ENCODE measurements at regions not wholly inside any gene's neighbourhood (a gene's known extent, or its start where the extent isn't known, plus 50 kb on each side); places are given as distances from the start of the nearest gene placed in this dataset.
A peak's percentile ranks its signal among the peaks of the same experiment; 100 is the strongest.
"Not testable (repeated sequence)": the region's sequence is repeated elsewhere in the genome, so short reads cannot be mapped to it uniquely, and the experiment has no call there.

- DNase-seq (ENCODE audit: low spot score), result no peak
Observed at GRCh38 chr3:193119926-193120325, 121.1 kb upstream of the PLAAT1 start.

- DNase-seq (ENCODE audit: low spot score), result peak; percentile 73
Observed at GRCh38 chr3:193124861-193125260, 116.2 kb upstream of the PLAAT1 start.

DNA sequence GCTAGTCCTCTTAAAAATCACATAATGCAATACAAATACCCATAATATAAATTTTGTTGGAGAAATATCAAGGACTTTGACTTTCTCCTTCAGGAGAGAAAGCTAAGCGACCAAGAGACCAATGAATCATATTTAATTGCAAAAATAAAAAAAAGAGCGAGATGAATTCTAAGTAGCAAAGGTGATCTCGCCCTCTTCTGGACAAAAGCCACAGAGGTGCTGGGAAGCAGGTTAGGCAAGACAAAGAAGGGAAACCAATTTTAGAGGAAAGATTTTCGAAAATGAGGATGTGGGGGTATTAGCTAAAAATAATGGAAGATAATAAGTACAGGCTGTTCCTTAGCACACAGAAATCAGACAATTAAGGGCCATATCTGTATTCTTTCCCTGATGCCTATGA, 111.4 kb upstream of the PLAAT1 start:
- DNase-seq (ENCODE audit: low spot score), result no peak

- DNase-seq (ENCODE audit: low spot score), result no peak
Observed at GRCh38 chr3:193130576-193130975, 110.4 kb upstream of the PLAAT1 start.

DNA sequence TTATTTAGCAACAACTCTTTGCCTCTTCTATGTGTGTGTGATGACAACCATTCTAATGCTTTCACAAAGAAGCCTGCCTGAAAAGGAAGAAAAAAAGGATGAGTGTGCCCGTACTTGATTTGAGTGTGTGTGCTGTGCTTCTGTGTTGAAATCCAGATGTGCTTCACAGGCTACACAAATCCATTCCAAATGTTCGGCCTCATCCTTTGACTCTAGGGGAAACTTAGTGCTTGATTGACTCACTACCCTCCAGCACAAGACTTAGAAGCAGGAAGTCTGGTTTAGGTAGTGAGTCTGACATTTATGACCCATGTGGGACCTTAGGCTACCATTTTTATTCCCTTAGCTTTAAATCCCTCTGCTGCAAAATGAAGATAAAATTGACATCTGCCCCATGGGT, 108.8 kb upstream of the PLAAT1 start:
- DNase-seq (ENCODE audit: low spot score), result no peak

- peak; percentile 16 for DNase-seq (ENCODE audit: low spot score)
Observed at GRCh38 chr3:193132964-193133363, 108.1 kb upstream of the PLAAT1 start.

DNA sequence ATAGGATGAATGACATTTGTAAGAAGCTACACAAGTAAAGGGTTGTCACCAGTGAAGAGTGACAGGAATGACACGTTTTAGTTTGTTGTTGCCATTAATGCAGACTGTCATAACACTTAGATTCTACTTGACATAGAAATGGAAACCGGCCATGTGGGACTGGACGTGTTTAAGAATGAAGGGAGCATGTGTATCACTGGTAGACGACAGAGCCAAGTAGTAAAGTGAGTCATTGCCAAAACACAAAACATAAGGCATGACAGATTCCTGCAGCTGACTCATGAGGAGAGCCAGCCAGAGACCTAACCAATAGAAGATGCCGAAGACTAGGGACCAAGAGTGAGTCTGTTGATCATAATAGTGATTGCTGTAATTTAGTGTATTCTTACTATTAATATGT, 106.2 kb upstream of the PLAAT1 start:
- DNase-seq (ENCODE audit: low spot score), result peak; percentile 66

GRCh38 chr3:193140381-193140780, 100.6 kb upstream of the PLAAT1 start:
- DNase-seq (ENCODE audit: low spot score), result peak; percentile 0

GRCh38 chr3:193145248-193145647, 95.8 kb upstream of the PLAAT1 start:
- no peak for DNase-seq (ENCODE audit: low spot score)

- no peak for DNase-seq (ENCODE audit: low spot score)
Observed at GRCh38 chr3:193148688-193149473, 92.1 kb upstream of the PLAAT1 start.

- no peak for DNase-seq (ENCODE audit: low spot score)
Observed at GRCh38 chr3:193149998-193150397, 91.0 kb upstream of the PLAAT1 start.

DNA sequence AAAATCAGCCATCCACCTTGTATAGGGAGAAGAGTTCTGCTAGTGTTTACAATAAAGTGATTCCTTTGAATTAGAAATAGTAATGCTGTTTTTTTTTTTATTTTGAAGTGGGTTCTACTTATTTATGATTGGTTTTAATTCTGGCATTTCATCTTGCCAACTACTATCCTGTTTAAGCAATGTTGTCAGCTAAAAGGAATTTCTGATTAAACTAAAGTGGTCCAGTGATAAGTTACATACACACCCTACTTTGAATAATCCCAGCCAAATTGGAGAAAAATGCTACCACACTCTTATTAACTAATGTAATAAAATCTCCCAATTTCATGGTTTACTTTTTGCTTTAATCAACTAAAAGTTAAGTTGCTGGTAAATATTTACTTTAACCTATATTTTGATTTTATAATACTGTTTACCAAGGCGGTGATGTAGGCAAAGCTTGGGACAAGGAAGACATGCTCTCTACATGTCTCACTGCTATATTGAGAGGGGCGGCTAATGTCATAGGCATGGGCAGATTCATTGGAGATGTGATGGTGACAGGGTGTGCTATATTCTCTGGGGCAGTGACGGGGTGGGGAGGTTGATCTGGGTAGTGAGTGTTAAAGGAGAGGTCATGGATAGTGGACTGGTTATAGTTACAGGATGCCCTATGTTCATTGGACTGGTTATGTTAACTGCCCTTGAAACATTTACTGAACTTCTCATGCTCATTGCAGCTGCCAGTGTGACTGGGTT, 85.8 kb upstream of the PLAAT1 start:
- not testable (repeated sequence) for DNase-seq (ENCODE audit: low spot score)

DNA sequence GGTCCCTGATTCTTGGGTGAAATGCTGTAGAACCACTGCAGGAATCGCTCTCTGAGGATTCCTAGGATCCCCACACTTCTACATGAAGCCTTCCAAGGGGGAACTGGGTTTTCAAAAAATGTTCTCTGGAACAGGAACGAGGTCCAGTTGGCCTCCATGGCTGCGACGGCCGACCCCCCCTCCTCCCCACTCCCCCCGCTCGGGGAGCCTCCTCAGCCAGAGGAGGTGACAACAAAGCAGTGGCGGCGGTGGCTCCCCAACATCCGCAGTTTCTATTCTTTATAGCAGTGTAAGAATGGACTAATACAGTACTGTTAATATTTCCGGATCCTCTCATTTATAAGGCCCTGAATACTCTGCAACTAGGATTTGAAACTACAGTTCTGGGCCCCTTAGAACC, 84.0 kb upstream of the PLAAT1 start:
- DNase-seq (ENCODE audit: low spot score), result no peak

DNA sequence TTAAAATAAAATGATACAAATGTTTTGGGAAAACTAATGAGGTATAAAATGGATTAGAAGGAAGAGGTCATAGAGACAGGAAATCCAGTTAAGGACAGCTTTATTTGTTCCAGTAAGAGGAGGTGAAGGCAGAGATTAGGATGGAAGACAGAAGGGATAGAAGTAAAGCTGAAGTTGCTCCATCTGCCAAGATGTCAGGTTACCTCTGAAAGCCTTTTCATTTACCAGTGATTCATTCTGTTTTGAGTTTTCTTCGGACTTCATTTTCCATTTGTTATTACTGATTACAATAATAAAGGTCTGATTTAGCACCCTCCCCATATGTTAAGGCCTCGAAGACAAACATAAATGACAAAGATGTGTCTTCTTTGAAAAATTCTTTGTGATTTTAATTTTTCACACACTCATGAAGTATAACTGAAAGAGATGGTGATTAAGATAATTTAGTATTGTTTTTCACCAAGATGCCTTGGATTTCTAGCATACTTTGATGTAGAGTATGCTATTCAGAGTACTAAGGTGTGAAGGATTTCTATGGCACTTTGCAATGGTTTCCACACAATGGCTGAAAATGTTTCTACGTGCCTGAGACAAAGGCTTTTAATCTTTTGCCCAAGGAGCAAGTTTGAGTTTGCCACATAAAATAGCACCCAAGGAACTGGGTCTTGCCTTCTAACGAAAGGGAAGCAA, 75.4 kb upstream of the PLAAT1 start:
- DNase-seq (ENCODE audit: low spot score), result no peak

DNA sequence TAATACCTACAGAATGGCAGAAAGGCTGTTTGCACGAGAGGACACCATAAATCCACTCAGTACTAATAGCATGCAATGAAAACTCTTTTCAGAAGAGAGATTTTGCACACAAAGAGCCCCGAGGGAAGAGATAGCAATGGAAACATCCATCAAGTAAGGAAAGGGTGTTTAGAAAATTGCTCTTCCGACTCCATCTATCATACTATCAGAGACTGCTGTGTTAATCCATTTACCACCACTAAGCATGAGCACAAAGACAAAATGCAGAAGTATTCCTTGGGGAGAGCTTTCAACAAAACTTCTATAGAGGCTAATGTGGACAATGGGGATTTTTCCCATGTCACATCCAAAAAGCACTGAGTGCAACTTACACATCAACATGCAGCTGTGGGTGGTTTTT, 72.1 kb upstream of the PLAAT1 start:
- DNase-seq (ENCODE audit: low spot score), result no peak

GRCh38 chr3:193174140-193174539, 66.9 kb upstream of the PLAAT1 start:
- DNase-seq (ENCODE audit: low spot score), result no peak

DNA sequence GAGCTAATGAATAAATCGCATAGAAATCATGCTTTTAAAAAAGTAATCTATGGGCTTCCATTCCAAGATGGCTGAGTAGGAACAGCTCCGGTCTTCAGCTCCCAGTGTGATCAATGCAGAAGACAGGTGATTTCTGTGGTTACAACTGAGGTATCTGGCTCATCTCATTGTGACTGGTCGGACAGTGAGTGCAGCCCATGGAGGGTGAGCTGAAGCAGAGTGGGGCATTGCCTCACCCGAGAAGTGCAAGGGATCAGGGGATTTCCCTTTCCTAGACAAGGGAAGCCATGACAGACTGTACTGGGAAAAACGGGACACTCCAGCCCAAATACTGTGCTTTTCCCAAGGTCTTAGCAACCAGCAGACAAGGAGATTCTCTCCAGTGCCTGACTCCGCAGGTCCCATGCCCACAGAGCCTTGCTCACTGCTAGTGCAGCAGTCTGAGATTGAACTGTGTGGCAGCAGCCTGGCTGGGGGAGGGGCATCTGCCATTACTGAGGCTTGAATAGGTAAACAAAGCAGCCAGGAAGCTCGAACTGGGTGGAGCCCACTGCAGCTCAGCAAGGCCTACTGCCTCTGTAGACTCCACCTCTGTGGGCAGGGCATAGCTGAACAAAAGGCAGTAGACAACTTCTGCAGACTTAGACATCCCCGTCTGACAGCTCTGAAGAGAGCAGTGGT, 61.5 kb upstream of the PLAAT1 start:
- not testable (repeated sequence) for DNase-seq (ENCODE audit: low spot score)

DNA sequence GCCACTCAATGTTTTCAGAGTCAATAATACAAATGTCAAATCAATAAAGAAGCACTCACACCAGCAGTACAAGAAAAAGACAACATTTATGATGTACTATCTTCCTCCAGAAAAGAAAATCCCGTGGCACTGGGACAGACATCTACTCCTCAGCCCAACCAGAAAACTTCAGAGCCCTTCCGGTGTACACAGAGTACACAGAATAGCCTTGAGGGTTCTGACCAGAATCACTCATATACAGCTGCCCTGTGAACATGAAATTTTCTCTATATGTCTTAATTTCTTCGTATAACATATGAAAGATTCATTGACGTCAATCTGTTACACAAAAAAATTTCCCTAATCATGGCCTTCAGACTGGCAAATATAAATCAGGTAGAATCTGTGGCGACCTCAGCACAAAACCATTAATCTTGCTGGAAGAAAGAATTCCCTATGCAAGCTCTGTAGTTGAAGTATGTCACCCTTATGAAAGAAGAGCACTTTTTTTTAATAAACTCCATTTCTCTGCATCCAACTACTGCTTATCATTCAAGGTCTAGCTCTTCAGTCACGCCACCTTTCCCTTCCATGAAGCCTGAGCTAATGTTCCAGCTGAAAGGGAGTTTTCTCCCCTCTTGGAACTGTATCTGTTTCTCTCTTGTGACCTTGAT, 53.8 kb upstream of the PLAAT1 start:
- DNase-seq (ENCODE audit: low spot score), result no peak

DNA sequence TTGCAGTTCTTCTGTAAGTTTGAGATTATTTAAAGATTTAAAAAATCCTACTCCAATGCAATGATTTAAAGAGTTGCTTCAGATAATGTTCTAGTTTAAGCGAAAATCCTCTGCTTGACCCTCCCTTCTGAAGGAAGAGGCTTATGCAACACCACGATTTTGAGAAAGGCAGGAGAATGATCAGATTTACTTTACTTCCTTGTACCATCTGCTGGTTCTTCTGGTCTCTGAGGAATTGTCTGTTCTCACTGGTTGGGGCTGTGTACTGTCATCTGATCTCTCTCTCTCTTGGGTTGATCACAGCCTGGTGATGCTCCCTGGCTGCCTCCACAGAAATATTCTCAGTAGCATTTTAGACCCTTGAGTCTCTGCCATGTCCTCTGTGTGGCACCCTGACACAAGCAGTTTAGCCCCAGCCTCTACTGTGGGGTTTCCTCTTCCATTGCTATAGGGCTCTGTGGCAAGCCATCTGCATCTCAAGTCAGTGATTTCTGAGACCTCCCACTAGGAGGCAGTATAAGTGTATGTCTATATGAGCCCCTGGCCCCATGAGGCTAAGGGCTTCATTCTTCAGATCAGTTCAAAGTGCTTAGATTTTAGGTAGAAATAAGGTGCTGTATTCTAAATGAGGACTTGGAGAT, 50.8 kb upstream of the PLAAT1 start:
- DNase-seq (ENCODE audit: low spot score), result peak; percentile 40

All from Ammon's horn (tissue), 1 donor.